ENCODE measurements at regions not wholly inside any gene's neighbourhood (a gene's known extent, or its start where the extent isn't known, plus 50 kb on each side); places are given as distances from the start of the nearest gene placed in this dataset.

DNA sequence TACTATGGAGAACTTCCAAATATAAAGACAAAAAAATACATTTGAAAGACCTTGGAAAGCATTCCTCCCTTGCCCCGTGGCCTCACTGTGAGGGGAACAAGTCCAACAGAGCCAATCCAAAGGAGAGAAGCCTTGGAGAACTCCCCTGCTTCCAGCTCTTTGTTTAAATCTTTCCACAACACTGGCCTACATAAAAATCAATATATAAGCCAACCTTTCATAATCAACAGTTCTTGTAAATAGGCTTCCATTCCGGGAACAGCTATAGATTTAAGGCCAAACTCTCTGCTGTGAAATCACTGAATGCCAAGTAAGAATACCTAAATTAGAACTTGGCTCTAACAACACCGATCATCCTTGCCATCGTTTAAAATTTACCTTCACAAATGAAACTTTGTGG, 242.1 kb downstream of the HACE1 start:
- Histone ChIP-seq H3K4me1 (ENCODE audit: insufficient read depth, insufficient read length) (no peaks in the 10 kb centered on the region), H3K9ac (ENCODE audit: insufficient read length, low read depth) (no peak overlapping the region), H3K4me3 (ENCODE audit: insufficient read length, low read depth) (no peak overlapping the region), H3K9me3 (ENCODE audit: insufficient read depth, low read length) (no peaks in the 10 kb centered on the region), H3K27me3 (ENCODE audit: insufficient read depth, insufficient read length) (no peaks in the 10 kb centered on the region), H3K36me3 (ENCODE audit: insufficient read depth, insufficient read length, low read length) (no peaks in the 10 kb centered on the region)
- DNase-seq (ENCODE audit: low read depth, low spot score) = no peak
- TF ChIP-seq YY1 (IDR thresholded peaks at IDR 0.05; ENCODE audit: insufficient read depth, insufficient read length) (no peak), ZNF274 (IDR thresholded peaks at IDR 0.05; ENCODE audit: low read depth, low read length) (no peak), SUZ12 (IDR thresholded peaks at IDR 0.05; ENCODE audit: extremely low read depth, insufficient read depth, insufficient read length) (no peak)

DNA sequence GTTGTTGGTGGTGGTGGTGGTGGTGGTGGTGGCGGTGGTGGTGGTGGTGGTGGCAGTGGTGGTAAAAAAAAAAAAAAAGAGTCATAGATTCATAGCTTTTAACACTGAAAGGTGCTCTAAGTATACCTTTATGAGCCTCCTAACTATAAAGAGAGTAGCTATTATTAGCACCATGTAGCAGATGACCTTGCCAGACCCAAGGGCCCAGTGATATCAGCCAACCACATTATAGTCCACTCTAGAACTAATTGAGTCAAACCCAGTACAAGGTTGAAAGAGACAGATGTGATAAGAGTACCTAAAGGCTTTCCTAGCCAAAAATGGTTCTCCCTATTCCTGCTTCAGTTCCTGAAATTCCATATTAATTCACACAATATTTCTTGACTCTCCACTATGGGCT, 245.3 kb downstream of the HACE1 start:
- Histone ChIP-seq H3K9me3 (ENCODE audit: insufficient read depth, low read length) (no peaks in the 10 kb centered on the region), H3K36me3 (ENCODE audit: insufficient read depth, insufficient read length, low read length) (no peaks in the 10 kb centered on the region), H3K4me3 (ENCODE audit: insufficient read length, low read depth) (no peak overlapping the region), H3K4me1 (ENCODE audit: insufficient read depth, insufficient read length) (no peaks in the 10 kb centered on the region), H3K9ac (ENCODE audit: insufficient read length, low read depth) (no peak overlapping the region), H3K27me3 (ENCODE audit: insufficient read depth, insufficient read length) (no peaks in the 10 kb centered on the region)
- TF ChIP-seq ZNF274 (IDR thresholded peaks at IDR 0.05; ENCODE audit: low read depth, low read length) (no peak), SUZ12 (IDR thresholded peaks at IDR 0.05; ENCODE audit: extremely low read depth, insufficient read depth, insufficient read length) (no peak), YY1 (IDR thresholded peaks at IDR 0.05; ENCODE audit: insufficient read depth, insufficient read length) (no peak)
- DNase-seq (ENCODE audit: low read depth, low spot score) = no peak

- TF ChIP-seq YY1 (IDR thresholded peaks at IDR 0.05; ENCODE audit: insufficient read depth, insufficient read length) = no peak
- no peak for TF ChIP-seq SUZ12 (IDR thresholded peaks at IDR 0.05; ENCODE audit: extremely low read depth, insufficient read depth, insufficient read length)
- TF ChIP-seq ZNF274 (IDR thresholded peaks at IDR 0.05; ENCODE audit: low read depth, low read length) = no peak
- Histone ChIP-seq H3K36me3 (ENCODE audit: insufficient read depth, insufficient read length, low read length) (no peaks in the 10 kb centered on the region), H3K4me3 (ENCODE audit: insufficient read length, low read depth) (no peak overlapping the region), H3K9me3 (ENCODE audit: insufficient read depth, low read length) (no peaks in the 10 kb centered on the region), H3K27me3 (ENCODE audit: insufficient read depth, insufficient read length) (no peaks in the 10 kb centered on the region), H3K9ac (ENCODE audit: insufficient read length, low read depth) (no peak overlapping the region), H3K4me1 (ENCODE audit: insufficient read depth, insufficient read length) (no peaks in the 10 kb centered on the region)
- DNase-seq (ENCODE audit: low read depth, low spot score) = no peak
Observed at GRCh38 chr6:104613416-104614001, 246.2 kb downstream of the HACE1 start.

DNA sequence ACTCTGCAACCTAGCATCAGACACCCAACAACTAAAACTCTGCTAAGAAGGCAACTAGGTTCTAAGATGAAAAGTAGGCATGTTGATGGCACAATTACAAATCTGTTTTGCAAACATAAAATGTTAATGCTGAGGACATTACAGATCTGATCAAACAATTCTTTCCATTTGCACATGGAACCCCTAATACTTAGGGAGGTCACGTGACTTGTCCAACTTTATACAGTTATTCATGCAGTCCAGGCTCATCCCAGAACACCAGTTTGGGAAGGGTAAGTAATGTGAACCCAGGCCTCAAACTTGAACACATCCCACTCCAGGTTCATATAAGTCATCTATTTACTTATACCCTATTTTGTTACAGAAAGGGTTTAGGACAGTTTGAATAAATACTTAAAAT, 247.2 kb downstream of the HACE1 start:
- Histone ChIP-seq H3K9me3 (ENCODE audit: insufficient read depth, low read length) (no peaks in the 10 kb centered on the region), H3K36me3 (ENCODE audit: insufficient read depth, insufficient read length, low read length) (no peaks in the 10 kb centered on the region), H3K4me1 (ENCODE audit: insufficient read depth, insufficient read length) (no peaks in the 10 kb centered on the region), H3K4me3 (ENCODE audit: insufficient read length, low read depth) (no peak overlapping the region), H3K9ac (ENCODE audit: insufficient read length, low read depth) (no peak overlapping the region), H3K27me3 (ENCODE audit: insufficient read depth, insufficient read length) (no peaks in the 10 kb centered on the region)
- DNase-seq (ENCODE audit: low read depth, low spot score) = no peak
- TF ChIP-seq ZNF274 (IDR thresholded peaks at IDR 0.05; ENCODE audit: low read depth, low read length) (no peak), YY1 (IDR thresholded peaks at IDR 0.05; ENCODE audit: insufficient read depth, insufficient read length) (no peak), SUZ12 (IDR thresholded peaks at IDR 0.05; ENCODE audit: extremely low read depth, insufficient read depth, insufficient read length) (no peak)

- no peak overlapping the region for H3K9ac ChIP-seq (ENCODE audit: insufficient read length, low read depth)
- TF ChIP-seq SUZ12 (IDR thresholded peaks at IDR 0.05; ENCODE audit: extremely low read depth, insufficient read depth, insufficient read length) (no peak), YY1 (IDR thresholded peaks at IDR 0.05; ENCODE audit: insufficient read depth, insufficient read length) (no peak), ZNF274 (IDR thresholded peaks at IDR 0.05; ENCODE audit: low read depth, low read length) (no peak)
- no peaks in the 10 kb centered on the region for H3K9me3 ChIP-seq (ENCODE audit: insufficient read depth, low read length)
- H3K27me3 ChIP-seq (ENCODE audit: insufficient read depth, insufficient read length) = no peaks in the 10 kb centered on the region
- no peak for DNase-seq (ENCODE audit: low read depth, low spot score)
- H3K4me1 ChIP-seq (ENCODE audit: insufficient read depth, insufficient read length) = no peaks in the 10 kb centered on the region
- no peaks in the 10 kb centered on the region for H3K36me3 ChIP-seq (ENCODE audit: insufficient read depth, insufficient read length, low read length)
- no peak overlapping the region for H3K4me3 ChIP-seq (ENCODE audit: insufficient read length, low read depth)
Observed at GRCh38 chr6:104608101-104608500, 251.6 kb downstream of the HACE1 start.

DNA sequence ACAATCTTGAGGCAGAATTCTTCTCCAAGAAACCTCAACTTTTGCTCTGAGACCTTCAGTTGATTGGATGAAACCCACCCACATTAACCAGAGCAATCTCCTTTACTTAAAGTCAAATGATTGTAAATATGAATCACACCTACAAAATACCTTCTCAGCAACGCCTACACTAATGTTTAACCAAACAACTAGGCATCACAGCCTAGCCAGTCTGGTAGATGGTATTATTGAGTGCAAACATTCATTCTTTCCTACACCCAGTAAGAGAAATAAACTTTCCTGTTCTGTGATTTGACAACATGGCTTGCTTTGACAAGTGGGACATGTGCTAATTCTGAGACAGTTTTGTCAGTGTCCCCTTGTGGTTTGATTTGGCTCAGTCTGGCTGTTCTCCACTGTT, 252.2 kb downstream of the HACE1 start:
- no peaks in the 10 kb centered on the region for H3K36me3 ChIP-seq (ENCODE audit: insufficient read depth, insufficient read length, low read length)
- TF ChIP-seq ZNF274 (IDR thresholded peaks at IDR 0.05; ENCODE audit: low read depth, low read length) (no peak), SUZ12 (IDR thresholded peaks at IDR 0.05; ENCODE audit: extremely low read depth, insufficient read depth, insufficient read length) (no peak), YY1 (IDR thresholded peaks at IDR 0.05; ENCODE audit: insufficient read depth, insufficient read length) (no peak)
- no peaks in the 10 kb centered on the region for H3K27me3 ChIP-seq (ENCODE audit: insufficient read depth, insufficient read length)
- no peaks in the 10 kb centered on the region for H3K9me3 ChIP-seq (ENCODE audit: insufficient read depth, low read length)
- H3K4me1 ChIP-seq (ENCODE audit: insufficient read depth, insufficient read length) = no peaks in the 10 kb centered on the region
- no peak overlapping the region for H3K4me3 ChIP-seq (ENCODE audit: insufficient read length, low read depth)
- DNase-seq (ENCODE audit: low read depth, low spot score) = no peak
- no peak overlapping the region for H3K9ac ChIP-seq (ENCODE audit: insufficient read length, low read depth)

DNA sequence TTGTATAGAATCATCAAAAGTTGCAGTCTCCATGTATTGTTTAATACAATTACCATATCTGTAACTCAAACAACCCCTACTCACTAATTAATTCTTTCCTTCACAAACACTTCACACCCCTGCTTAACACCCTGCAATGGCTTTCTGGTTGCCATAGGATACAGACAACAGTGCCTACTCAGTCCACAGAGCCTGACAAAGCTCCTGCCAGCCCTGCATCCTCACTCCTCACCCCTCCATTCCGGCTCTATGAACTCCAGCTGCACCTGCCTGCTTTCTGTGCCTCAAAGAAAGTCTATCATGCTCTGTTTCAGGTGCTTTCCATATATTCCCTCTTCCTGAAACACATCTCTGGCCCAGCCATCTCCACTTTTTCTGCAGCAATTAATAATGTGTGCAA, 253.4 kb downstream of the HACE1 start:
- no peak for DNase-seq (ENCODE audit: low read depth, low spot score)
- no peaks in the 10 kb centered on the region for H3K4me1 ChIP-seq (ENCODE audit: insufficient read depth, insufficient read length)
- H3K36me3 ChIP-seq (ENCODE audit: insufficient read depth, insufficient read length, low read length) = no peaks in the 10 kb centered on the region
- H3K27me3 ChIP-seq (ENCODE audit: insufficient read depth, insufficient read length) = no peaks in the 10 kb centered on the region
- no peak overlapping the region for H3K9ac ChIP-seq (ENCODE audit: insufficient read length, low read depth)
- no peaks in the 10 kb centered on the region for H3K9me3 ChIP-seq (ENCODE audit: insufficient read depth, low read length)
- TF ChIP-seq SUZ12 (IDR thresholded peaks at IDR 0.05; ENCODE audit: extremely low read depth, insufficient read depth, insufficient read length) (no peak), YY1 (IDR thresholded peaks at IDR 0.05; ENCODE audit: insufficient read depth, insufficient read length) (no peak), ZNF274 (IDR thresholded peaks at IDR 0.05; ENCODE audit: low read depth, low read length) (no peak)
- no peak overlapping the region for H3K4me3 ChIP-seq (ENCODE audit: insufficient read length, low read depth)
